SKM-1 treated with dmso at 0.1 percent for 144 hours (cell line): ENCODE measurements at regions not wholly inside any gene's neighbourhood (a gene's known extent, or its start where the extent isn't known, plus 50 kb on each side); places are given as distances from the start of the nearest gene placed in this dataset.

Experiments
- DNase-seq: peaks from one replicate; lab custom pipeline; 2025; ENCODE audit not compliant: unreplicated experiment; lab: John Stamatoyannopoulos, UW

DNA sequence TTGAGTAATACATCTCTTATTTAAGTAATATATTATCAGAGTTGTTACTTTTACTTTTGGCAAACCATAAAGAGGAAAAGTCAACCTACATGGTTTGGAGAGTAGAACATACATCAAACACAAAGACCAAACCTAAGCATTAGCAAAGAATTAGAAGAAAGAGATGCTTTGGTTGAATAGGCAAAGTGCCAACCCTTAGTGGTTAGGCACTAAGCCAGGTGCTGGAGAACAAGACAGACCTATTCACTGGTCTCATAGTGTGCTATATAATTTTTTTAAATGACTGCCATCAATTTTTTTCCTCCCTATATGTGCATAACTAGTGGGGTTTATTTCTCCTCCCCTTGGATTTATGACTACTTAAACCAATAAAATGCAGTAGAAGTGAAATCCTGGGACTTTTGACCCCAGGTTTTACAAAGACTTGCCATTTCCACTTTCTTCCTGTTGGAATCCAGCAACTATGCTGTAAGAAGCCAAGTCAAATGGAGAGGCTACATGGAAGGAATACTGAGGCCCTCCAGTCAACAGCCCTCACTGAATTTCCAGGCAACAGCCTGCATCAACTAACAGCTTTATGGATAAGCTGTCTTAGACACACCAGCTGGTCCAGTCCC, 69.8 kb upstream of the HAO2 start:
- no peak for DNase-seq

DNA sequence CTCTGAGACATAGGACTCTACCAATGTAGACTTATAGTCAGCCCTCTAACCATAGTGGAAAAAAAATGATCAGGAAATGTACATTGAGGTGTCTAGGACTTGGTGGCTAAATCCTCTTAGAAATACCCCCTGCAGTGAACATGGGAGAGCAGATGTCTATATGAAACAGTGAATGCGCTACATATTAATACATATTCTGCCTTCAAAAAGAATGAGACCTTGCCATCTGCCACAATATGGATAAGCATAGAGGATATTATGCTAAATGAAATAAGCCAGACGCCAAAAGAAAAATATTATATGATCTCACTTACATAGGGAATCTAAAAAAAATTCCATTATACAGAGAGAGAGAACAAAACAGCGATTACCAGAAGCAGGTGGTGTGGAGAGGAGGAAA, 66.6 kb upstream of the HAO2 start:
- DNase-seq = no peak

DNA sequence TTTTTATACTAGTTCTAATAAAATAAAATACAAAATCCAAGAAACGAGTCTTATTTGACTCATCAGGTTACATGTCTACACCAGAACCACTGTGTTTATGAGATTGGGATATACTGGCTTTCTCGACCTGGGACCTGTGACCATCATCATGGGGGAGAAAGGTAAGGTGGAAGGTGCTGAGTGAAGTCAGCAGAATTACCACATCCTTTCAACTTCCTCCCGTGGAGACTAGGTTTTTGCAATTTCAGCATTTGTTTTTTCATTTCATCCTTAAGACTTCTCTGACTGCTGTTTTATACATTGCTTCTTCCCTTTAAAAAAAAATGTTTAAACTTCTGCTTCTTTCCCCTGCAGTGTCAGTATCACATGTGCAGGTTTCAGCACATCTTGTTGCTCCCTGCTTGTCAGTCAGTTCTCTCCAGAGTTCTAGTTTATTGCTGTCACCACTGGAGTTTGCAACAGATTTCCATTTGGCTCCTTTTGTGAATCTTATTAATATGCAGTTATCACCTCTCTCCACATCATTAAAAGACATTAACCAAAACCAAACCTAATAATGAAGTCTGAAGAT, 60.4 kb upstream of the HAO2 start:
- DNase-seq = no peak

DNA sequence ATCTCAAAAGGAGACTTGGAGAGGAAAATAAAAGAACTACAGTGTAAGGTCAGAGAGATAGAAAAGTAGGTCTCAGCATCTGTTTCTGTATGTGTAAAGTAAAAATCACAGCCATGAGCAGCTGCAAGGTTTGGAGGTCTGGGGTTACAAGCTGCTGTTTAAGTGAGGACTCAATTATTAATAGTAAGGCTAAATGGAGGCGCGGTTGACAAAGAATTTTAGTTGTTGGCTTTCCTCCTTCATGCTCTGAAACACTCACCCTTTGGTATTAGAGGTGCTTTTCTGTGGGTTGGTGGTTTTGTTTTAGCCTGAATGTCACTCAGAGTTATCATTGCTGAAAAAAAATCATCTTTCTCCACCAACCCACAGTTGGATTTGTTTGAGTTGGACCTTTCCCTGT, 59.8 kb upstream of the HAO2 start:
- DNase-seq = no peak

DNA sequence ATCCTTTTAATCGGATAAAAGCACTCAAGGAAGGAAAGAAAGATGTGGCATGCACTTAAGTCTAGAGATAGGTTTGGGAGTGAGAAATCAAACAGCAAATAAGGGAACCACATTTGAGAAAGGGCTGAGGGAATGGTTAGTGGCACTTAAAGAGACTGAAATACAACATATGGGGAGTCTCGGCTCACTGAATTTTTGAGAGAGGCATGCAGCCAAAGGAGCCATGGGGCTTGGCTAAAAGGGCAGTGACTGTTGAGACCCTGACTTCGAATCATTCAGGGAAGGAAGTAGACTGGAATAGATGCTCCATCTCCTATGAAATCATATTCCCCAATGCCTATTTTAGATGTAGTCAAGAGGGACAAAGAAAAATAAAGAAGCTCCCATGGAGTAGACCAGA, 58.3 kb upstream of the HAO2 start:
- no peak for DNase-seq

DNA sequence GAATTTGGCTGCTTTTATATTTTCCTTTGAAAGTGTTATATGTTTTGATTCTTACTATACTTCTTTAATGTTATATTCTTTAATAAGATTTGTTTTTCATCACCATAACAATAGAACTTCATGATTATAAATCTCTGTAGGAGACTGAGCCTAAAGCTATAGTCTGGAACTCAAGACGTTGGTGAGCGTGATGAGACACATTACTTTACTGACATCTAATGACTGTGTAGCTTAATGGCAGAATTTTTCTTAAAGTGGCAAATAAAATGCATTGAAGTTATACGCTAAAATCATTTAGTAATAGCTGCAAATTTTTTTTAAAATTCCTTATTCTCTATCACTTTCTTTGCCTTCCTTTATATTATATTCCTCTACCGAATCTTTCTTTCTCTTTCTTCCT, 56.1 kb upstream of the HAO2 start:
- DNase-seq = no peak

DNA sequence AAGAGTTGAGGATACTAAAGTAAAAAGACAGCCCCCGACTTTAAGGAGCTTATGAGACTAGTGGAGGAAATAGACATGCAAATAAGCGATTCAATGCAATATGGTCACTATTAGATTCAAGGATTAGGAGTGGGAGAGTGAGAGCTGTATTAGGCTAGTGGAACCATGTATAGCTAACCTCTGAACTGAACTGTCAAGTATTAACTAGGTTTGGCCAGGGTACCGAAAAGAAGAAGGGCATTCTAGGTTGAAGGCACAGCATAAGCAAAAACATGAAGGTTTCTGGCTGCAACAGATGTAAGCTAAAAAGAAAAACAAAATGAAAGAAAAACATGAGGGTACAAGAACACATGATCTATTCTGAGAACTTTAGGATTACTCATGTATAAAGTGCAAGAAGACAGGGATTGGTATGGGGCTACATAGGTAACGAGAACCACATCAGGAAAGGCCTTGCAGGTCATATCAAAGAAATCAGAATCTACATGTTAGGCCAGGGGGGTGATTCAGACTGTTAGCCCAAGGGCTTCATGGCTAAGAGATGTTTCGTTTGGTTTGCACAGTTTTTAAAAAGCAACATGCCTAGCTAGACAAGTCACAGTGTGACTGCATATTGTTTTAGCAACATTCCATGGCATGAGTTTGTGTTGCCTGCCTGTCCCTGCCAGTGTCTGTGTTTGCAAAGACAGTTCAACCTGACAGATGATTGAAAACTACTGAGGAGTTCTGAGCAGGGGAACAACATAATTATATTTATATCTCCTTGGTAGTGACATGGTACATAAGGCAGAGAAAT, 54.4 kb upstream of the HAO2 start:
- no peak for DNase-seq

DNA sequence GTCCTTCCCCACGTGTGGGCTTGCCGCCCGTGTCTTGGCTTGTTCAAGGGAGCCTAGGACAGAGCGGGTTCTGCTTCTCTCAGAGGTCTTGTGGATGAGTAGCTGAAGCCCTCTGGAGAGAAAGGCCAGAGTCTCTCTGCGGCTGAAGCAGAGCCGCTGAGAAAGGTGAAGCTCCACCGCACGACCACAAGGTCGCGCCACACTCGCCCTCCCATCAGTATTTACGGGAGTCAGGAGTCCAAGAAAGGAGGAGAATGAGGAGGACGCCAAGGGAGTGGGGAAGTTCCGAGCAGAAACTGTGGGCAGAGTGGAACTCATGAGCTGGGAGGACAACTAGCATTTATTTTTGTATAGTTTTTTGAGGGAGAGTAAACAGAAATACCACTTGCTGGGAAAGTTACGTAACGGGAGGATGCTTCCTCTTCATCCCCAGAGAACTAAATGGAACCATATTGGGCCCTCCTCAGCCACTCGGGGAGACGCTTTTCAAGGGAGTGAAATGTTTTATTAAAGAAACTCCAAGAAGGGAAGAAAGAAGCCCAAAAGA, 51.6 kb upstream of the HAO2 start:
- DNase-seq = no peak

DNA sequence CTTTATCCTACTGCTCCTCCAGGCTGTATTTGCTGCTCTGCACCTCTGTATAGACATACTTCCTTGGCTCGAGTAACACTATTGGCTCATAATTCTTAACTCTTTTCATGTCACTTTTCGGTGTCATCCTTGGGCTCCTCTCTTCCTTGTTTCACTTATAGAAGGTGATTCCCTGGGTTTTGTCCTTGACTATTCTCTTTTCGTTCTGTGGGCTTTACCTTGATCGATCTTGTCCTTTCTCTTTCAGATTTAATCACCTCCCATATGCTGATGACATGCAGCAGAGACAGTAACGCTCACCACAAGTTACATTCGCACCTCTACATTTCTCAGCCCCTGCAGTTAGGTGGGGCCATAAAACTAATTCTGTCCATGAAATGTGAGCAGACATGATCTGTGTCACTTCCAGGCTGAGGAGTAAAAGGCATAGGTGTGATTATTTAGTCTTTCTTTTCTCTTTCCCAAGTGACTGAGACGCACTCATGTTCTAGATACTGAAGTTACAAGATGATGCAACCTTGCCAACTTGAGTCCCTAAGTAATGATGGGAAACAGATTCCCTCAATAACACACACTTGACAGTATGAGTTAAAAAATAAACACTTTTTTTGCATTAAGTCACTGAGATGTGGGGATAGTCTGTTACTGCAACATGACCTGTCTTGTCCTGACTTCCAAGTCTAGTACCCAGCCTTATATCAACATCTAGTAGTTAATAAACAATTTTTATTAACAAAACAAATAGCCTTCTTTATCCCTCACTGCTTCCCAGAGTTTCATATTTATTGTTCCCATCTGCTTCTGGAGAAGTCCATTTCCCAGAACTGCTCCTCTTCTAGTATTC, 49.9 kb upstream of the HAO2 start:
- no peak for DNase-seq
